NCI-H1694 (cell line): ENCODE measurements at regions not wholly inside any gene's neighbourhood (a gene's known extent, or its start where the extent isn't known, plus 50 kb on each side); places are given as distances from the start of the nearest gene placed in this dataset.

Source experiments
- DNase-seq: peaks from one replicate; lab custom pipeline; 2025; lab: John Stamatoyannopoulos, UW

GRCh38 chr15:62745621-62746225, 296.8 kb upstream of the TPM1 start:
- no peak for DNase-seq

GRCh38 chr15:62748196-62748595, 294.4 kb upstream of the TPM1 start:
- DNase-seq = no peak

GRCh38 chr15:62749036-62749815, 293.3 kb upstream of the TPM1 start:
- DNase-seq = no peak

- DNase-seq = no peak
Observed at GRCh38 chr15:62750471-62750870, 292.1 kb upstream of the TPM1 start.

- no peak for DNase-seq
Observed at GRCh38 chr15:62752657-62753517, 289.7 kb upstream of the TPM1 start.

GRCh38 chr15:62753518-62754221, 288.9 kb upstream of the TPM1 start:
- no peak for DNase-seq

- no peak for DNase-seq
Observed at GRCh38 chr15:62756326-62756994, 286.1 kb upstream of the TPM1 start.

GRCh38 chr15:62756995-62757360, 285.6 kb upstream of the TPM1 start:
- DNase-seq = no peak

GRCh38 chr15:62757535-62757934, 285.0 kb upstream of the TPM1 start:
- no peak for DNase-seq

- no peak for DNase-seq
Observed at GRCh38 chr15:62758126-62758951, 284.2 kb upstream of the TPM1 start.

GRCh38 chr15:62758952-62759349, 283.6 kb upstream of the TPM1 start:
- DNase-seq = no peak

GRCh38 chr15:62760538-62760937, 282.0 kb upstream of the TPM1 start:
- no peak for DNase-seq

- no peak for DNase-seq
Observed at GRCh38 chr15:62765916-62766315, 276.6 kb upstream of the TPM1 start.

- DNase-seq = no peak
Observed at GRCh38 chr15:62766599-62766998, 275.9 kb upstream of the TPM1 start.

- DNase-seq = no peak
Observed at GRCh38 chr15:62769604-62770003, 272.9 kb upstream of the TPM1 start.

- DNase-seq = no peak
Observed at GRCh38 chr15:62770111-62770660, 272.4 kb upstream of the TPM1 start.

- DNase-seq = no peak
Observed at GRCh38 chr15:62770752-62771151, 271.8 kb upstream of the TPM1 start.

- DNase-seq = no peak
Observed at GRCh38 chr15:62771234-62771633, 271.3 kb upstream of the TPM1 start.

GRCh38 chr15:62773369-62774165, 269.0 kb upstream of the TPM1 start:
- no peak for DNase-seq

GRCh38 chr15:62775932-62776331, 266.6 kb upstream of the TPM1 start:
- DNase-seq = no peak
